GM06990 (cell line): ENCODE measurements at regions not wholly inside any gene's neighbourhood (a gene's known extent, or its start where the extent isn't known, plus 50 kb on each side); places are given as distances from the start of the nearest gene placed in this dataset.

Experiments
- DNase-seq: peaks from one replicate; pipeline ENCODE4 v3.0.0-alpha.2; 2011; ENCODE audit not compliant: insufficient read length; ENCODE audit errors: extremely low read depth
- H3K27me3 ChIP-seq: replicated peaks from 2 replicates; pipeline ENCODE4 v1.6.0; 2011; ENCODE audit warnings: low read length; ENCODE audit not compliant: control insufficient read depth, insufficient read depth
- H3K36me3 ChIP-seq: 2 replicates; pipeline ENCODE4 v1.5.1; 2011; ENCODE audit warnings: low read length; ENCODE audit not compliant: control insufficient read depth, insufficient read depth
- H3K4me3 ChIP-seq: replicated peaks from 2 replicates; pipeline ENCODE4 v1.5.1; 2011; ENCODE audit warnings: low read depth, mild to moderate bottlenecking, control low read depth, low read length
- TF ChIP-seq, protein P1 (sequence below): IDR thresholded peaks from 2 replicates; pipeline ENCODE4 v1.5.1; 2011; ENCODE audit warnings: low read length, control low read depth, mild to moderate bottlenecking, inconsistent platforms; ENCODE audit not compliant: insufficient read depth, poor library complexity, severe bottlenecking

DNA sequence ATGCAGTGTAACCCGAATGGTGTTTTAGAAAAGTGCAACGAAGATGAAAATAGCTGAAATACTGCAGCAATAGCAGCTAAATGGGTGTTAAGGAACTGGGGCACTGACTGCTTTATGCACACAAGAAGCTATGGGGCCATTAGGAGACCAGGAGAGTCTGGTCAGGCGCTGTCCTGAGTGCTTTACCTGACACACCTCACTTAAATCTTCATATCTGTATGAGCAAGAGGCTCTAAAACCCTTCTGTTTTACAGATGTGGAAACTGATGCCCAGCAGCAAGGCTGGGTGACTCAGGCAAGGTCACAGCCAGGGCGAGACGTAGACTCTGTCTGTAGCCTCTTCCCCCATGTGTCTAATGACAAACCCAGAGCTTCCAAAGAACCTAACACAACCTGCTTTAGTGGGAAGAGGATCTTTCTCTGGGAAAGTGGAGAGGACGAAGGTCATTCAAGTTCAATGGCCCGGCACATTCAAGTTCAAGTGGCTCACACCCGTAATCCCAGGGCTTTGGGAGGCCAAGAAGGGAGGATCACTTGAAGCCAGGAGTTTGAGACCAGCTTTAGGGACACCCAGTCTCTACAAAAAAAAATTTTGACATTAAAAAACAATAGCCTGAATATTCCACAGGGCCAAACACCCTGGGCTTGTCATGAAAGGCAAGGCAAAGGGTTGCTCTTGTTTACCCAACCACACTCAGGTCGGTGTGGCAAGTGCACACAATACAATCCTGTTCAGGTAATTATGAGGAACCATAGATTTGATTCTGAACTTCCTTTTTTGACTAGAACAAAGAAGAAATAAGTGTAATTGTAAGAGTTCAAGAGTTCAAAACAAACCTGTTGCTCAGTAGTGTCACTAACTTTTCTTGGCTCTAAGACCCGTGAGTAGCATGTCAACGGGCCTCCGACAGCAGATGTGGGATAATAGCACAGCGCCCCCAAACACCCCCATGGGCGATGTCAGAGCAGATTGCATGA is 53.7 kb upstream of the KLF6 start:
- TF ChIP-seq, protein P1, sequence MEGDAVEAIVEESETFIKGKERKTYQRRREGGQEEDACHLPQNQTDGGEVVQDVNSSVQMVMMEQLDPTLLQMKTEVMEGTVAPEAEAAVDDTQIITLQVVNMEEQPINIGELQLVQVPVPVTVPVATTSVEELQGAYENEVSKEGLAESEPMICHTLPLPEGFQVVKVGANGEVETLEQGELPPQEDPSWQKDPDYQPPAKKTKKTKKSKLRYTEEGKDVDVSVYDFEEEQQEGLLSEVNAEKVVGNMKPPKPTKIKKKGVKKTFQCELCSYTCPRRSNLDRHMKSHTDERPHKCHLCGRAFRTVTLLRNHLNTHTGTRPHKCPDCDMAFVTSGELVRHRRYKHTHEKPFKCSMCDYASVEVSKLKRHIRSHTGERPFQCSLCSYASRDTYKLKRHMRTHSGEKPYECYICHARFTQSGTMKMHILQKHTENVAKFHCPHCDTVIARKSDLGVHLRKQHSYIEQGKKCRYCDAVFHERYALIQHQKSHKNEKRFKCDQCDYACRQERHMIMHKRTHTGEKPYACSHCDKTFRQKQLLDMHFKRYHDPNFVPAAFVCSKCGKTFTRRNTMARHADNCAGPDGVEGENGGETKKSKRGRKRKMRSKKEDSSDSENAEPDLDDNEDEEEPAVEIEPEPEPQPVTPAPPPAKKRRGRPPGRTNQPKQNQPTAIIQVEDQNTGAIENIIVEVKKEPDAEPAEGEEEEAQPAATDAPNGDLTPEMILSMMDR = no peak
- H3K27me3 ChIP-seq = no peaks in the 10 kb centered on the region
- H3K4me3 ChIP-seq = no peak overlapping the region
- no peak for DNase-seq
- no peaks in the 10 kb centered on the region for H3K36me3 ChIP-seq

DNA sequence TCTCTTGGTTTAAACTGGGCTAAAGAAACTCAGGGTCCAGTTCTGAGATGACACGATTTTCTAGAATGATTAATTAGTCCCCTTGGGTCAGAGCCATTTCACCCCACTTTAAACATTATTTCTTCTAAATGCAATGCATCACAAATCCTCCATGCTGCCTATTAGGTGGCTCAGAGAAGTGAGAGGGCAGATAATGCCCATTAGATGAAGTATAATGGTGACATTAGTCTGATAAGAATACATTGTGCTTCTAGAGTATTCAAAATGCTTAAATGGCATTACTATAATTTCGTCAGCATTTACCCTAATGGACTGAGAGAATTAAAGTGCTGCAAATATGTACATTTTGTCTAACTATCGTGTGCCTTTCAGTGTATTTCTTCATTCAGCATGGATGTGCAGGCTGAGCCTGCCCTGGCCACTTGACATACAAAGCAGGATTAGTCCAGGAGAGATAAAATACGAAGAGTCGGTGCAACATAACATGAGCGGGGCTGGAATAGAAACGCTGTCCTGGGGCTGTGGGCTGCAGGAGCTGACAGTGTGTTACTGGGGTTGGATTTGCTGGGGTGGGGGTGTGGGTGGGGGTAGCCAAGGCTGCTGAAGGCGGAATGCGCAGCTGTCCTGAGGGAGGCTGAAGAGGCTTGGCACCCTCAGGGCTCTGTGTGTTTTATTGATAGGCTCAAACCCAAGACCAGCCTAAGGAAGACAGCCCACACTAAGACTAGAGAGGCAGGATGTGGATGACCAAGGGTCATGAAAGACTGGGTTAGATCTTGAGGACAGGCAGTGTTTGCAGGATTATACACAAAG is 52.8 kb upstream of the KLF6 start:
- Histone ChIP-seq H3K27me3 (no peaks in the 10 kb centered on the region), H3K4me3 (no peak overlapping the region), H3K36me3 (no peaks in the 10 kb centered on the region)
- TF ChIP-seq, protein P1 = no peak
- DNase-seq = no peak

DNA sequence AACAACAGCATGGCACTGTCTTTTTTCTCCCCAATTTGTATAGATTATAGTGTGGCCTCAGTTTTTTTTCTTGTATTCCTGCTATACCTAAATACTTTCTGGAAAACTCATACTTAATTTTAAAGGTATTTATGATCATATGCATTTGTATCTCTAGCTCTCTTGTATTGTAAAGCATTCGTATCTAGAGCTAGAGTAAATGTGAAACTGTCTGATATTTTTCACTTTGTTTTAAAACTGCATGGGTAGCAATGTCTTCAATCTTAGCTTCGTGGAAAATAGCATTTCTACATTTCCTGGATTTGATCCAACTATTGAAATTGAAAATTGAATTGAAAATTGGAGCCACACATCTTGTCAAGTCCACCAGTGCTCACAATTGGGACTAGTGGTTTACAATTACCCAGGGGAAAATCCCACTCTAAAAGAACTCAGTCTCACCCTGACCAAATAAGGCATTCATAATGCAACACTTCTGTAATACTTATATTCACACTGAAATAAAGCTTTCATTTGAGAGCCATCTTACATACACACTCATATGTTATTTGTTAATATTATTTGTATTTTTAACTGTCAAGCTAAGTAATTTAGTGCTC is 51.3 kb upstream of the KLF6 start:
- H3K36me3 ChIP-seq = no peaks in the 10 kb centered on the region
- no peak for DNase-seq
- no peaks in the 10 kb centered on the region for H3K27me3 ChIP-seq
- H3K4me3 ChIP-seq = no peak overlapping the region
- TF ChIP-seq, protein P1 = no peak

DNA sequence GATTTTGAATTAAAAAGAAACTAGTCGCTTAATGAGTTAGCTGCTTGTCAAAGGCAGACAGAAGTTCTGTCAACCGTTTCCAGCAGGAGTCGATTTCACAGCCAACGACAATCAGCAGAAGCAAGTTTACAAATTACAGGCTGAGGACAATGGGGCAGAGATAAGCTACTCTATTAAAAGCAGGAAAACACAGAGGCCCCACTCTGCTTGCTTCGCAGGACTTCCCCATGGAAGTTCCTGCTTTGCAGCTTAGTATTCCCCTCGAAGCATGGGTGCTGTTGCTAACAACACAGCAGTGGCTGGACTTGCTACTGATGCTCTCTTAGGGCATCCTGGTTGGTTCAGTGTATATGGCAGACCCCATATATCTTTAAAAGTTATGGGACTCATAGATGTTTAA is 50.8 kb upstream of the KLF6 start:
- H3K27me3 ChIP-seq = no peaks in the 10 kb centered on the region
- no peak for DNase-seq
- no peak overlapping the region for H3K4me3 ChIP-seq
- H3K36me3 ChIP-seq = no peaks in the 10 kb centered on the region
- TF ChIP-seq, protein P1 = no peak

DNA sequence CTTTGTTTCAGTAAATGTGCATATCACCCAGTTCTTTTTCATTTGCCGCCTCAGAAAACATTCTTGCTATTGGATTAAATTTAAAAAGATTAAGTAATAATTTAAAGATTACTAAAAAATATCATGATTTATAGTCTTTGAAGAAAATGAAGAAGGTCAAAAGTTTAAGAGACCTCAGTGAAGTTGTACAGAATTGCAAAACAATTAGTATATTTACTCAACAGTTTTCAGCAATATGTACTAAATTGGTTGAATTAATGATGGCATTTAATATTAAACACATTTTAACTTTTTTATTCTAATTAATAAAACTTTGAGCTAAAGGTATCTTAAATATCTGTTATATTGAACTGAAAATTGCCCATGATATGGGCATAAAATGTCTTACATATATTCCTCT is 49.9 kb upstream of the KLF6 start:
- no peaks in the 10 kb centered on the region for H3K27me3 ChIP-seq
- TF ChIP-seq, protein P1 = no peak
- no peak overlapping the region for H3K4me3 ChIP-seq
- H3K36me3 ChIP-seq = no peaks in the 10 kb centered on the region
- no peak for DNase-seq
